ENCODE measurements at regions not wholly inside any gene's neighbourhood (a gene's known extent, or its start where the extent isn't known, plus 50 kb on each side); places are given as distances from the start of the nearest gene placed in this dataset.

DNA sequence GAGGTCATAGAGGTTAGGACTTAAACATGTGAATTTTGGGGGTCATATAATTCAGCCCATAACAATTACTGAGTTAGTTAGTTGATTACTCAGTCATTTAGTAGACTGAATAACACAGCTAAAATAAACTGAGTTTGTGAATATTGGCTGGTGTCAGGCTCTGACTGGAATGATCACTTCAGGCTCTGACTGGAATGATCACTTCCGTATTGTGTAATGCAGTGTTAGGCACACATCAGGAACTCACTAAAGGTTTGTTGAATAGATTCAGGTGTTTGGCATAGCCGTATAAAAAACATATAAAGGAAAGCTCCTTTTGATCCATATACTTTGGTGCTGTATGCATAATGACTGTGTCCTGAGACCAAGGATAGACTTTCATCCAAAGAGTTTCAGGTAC is 610.5 kb downstream of the INSC start:
- DNase-seq (ENCODE audit: low spot score) (no peak), ATAC-seq (ENCODE audit: low FRiP score) (no peak)
- TF ChIP-seq, protein P1, sequence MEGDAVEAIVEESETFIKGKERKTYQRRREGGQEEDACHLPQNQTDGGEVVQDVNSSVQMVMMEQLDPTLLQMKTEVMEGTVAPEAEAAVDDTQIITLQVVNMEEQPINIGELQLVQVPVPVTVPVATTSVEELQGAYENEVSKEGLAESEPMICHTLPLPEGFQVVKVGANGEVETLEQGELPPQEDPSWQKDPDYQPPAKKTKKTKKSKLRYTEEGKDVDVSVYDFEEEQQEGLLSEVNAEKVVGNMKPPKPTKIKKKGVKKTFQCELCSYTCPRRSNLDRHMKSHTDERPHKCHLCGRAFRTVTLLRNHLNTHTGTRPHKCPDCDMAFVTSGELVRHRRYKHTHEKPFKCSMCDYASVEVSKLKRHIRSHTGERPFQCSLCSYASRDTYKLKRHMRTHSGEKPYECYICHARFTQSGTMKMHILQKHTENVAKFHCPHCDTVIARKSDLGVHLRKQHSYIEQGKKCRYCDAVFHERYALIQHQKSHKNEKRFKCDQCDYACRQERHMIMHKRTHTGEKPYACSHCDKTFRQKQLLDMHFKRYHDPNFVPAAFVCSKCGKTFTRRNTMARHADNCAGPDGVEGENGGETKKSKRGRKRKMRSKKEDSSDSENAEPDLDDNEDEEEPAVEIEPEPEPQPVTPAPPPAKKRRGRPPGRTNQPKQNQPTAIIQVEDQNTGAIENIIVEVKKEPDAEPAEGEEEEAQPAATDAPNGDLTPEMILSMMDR (IDR thresholded peaks at IDR 0.05), result no peak

DNA sequence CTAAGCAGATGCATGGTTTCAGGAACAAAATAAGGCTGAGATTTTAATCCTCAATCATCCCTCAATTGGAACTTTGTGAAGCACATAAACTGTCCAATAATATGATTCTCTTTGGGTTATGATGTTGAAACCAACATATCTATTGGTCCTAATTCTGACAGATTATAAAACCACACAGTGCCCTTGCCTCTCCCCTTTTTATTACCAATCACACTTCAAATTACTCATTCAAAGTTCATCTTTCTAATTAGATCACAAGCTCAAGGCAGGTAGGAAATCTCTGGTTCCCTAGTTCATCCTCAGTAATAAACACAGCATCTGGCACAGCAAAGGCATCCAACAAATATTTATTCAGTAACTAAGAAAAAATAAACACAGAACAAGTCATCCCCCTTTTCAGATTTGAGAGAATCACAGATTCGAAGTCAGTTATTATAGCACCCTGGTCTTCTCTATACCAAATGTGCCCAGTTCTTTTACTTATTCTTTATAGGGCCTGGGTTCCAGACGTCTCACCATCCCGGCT is 611.6 kb downstream of the INSC start:
- DNase-seq (ENCODE audit: low spot score) (no peak), ATAC-seq (ENCODE audit: low FRiP score) (no peak)
- TF ChIP-seq, protein P1 (IDR thresholded peaks at IDR 0.05), result no peak

DNA sequence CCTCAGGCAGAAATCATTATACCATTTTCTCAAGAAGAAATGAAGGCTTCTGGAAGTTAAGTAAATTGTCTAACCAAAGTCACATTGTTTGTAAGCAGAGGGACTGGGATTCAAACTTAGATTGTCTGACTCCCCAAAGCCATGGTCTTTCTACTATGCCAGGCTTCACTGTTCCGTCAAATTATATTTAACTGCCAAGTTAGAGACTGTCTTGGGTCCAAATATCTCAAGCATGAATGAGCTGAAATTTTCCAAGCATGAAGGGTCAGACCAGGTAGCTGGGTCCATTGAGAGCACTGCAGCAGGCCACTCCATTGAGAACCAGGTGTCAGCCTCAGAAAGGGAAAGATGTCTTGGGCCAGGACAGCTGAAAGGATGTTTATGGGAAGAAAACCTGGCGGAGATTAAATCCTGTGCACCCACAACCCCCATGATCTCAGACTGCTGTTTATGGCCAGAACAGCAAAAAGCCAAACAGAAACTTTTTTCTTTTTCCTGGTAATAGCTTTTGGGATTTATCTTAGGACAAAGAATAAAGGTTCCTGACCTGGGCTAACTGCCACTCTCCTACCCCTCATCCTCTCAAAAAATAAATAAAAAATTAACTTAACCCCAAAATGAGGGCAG is 612.3 kb downstream of the INSC start:
- TF ChIP-seq, protein P1 (IDR thresholded peaks at IDR 0.05), result no peak
- no peak for ATAC-seq (ENCODE audit: low FRiP score)
- no peak for DNase-seq (ENCODE audit: low spot score)

DNA sequence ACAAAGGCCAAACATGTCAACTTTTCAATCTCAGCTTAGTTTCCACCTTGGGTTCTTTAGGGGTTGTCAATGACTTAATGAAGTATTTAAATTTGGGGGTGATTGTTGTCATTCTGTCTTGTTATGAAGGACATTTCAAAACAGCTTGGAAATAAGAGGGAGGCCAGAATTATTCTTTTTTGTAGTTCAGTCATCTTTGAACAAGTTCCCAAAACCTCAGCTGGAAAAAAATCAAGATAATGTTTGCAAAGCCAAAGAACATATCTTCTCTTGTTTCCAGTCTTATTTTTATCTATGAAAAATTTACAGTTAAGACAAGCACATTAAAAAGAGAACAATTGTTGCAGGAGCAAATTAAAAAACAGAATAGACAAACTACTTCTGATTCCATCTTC is 612.8 kb downstream of the INSC start:
- TF ChIP-seq, protein P1 (IDR thresholded peaks at IDR 0.05), result no peak
- DNase-seq (ENCODE audit: low spot score) (no peak), ATAC-seq (ENCODE audit: low FRiP score) (no peak)

DNA sequence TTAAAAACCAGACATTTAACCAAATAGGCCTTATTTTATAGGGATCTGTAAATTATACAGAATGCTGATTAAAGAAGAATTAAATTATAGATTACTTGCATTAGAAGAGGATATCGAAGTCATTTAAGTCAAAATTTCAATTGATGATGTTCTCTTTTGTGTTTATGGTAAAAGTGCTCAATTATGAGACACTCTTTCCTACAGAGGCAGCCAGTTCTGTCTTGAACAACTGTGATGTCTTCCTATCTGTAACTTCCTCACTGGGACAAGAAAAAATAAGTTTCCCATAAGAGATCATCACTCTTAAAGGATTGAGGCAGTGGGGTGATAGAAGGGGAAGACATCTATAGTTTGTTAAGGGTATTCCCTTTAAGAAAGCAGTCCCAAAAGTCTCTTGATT is 613.5 kb downstream of the INSC start:
- no peak for DNase-seq (ENCODE audit: low spot score)
- no peak for ATAC-seq (ENCODE audit: low FRiP score)
- TF ChIP-seq, protein P1 (IDR thresholded peaks at IDR 0.05), result no peak

DNA sequence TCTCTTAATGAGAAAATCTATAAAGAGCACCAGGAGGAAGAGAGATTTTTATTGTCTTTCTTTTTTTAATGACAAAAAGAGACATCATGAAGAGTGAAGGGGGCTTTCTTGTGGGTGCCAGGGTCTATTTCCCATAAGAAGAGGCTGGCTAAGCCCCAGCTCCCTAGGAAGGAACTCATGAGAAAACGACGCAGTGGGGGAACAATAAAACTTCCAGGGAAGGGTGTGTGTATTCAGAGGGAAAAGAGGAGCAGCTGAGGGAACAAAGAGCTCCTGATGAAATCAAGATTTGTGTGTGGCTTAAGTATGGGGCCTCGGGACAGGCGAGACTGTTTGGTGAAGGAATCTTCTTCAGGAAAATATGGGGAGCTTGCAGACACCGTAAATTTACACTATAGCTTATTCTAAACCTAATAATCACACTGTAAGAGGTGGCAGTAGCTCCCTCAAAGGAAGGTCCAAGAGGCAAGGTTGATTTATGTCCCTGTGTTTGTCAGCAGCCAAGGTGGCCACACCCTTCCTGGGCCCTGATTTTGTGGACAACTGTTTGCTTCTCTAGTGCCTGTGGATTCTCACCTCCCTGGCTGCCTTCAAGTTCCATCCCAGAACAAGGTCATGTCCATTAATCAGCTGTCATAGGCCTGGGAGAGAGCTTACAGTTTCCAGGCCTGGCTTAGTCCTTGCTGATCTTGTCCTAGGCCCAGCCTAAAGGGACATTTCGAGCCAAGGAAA is 615.7 kb downstream of the INSC start:
- no peak for DNase-seq (ENCODE audit: low spot score)
- TF ChIP-seq, protein P1 (IDR thresholded peaks at IDR 0.05), result no peak

DNA sequence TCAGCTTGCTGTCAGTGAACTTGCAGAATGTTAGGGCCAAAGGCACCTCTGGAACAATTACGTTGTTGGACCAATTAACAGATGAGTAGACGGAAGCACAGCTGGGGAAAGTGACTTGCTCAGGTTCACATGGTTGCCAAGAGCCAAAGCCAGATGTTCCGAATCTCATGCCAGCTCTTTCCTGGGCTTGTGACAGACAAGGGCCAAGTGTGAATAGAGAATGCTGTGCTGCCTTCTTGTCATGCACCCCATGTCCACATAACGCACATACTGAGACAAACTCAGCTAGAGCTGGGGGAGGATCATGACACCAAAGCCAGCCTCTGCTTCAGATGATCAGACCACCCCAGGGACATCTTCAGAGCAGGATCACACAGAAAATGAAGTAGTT is 616.3 kb downstream of the INSC start:
- TF ChIP-seq, protein P1 (IDR thresholded peaks at IDR 0.05), result no peak
- ATAC-seq (ENCODE audit: low FRiP score) (no peak), DNase-seq (ENCODE audit: low spot score) (no peak)

More for the DNA sequence above, 615.7 kb downstream of the INSC start:
- no peak for ATAC-seq (ENCODE audit: low FRiP score)

All from omental fat pad (tissue), 3 donors.